Smooth muscle cell (in vitro differentiated cells): ENCODE measurements at regions not wholly inside any gene's neighbourhood (a gene's known extent, or its start where the extent isn't known, plus 50 kb on each side); places are given as distances from the start of the nearest gene placed in this dataset.

Experiments
- DNase-seq: peaks from one replicate; lab custom pipeline; 2025; ENCODE audit not compliant: unreplicated experiment; lab: John Stamatoyannopoulos, UW
- H2AFZ ChIP-seq: fragments of 200-600 bp; sonication (generic); 2 replicates; pipeline ENCODE4 v1.6.0; 2016; ENCODE audit warnings: antibody characterized with exemption, low read depth, mild to moderate bottlenecking
- H3F3A ChIP-seq: fragments of 200-600 bp; sonication (generic); 2 replicates; pipeline ENCODE4 v1.6.0; 2017; ENCODE audit warnings: antibody characterized with exemption, low read depth
- H3K27ac ChIP-seq: fragments of 200-600 bp; sonication (generic); 2 replicates; pipeline ENCODE4 v1.5.1; 2016; ENCODE audit warnings: low read depth, mild to moderate bottlenecking
- H3K27me3 ChIP-seq: fragments of 200-600 bp; sonication (generic); 2 replicates; pipeline ENCODE4 v1.6.1; 2016; ENCODE audit warnings: low read depth, mild to moderate bottlenecking
- H3K36me3 ChIP-seq: fragments of 200-600 bp; sonication (generic); 2 replicates; pipeline ENCODE4 v1.5.1; 2016; ENCODE audit warnings: low read depth
- H3K4me1 ChIP-seq: fragments of 200-600 bp; sonication (generic); 2 replicates; pipeline ENCODE4 v1.5.1; 2016; ENCODE audit warnings: low read depth
- H3K4me2 ChIP-seq: fragments of 200-600 bp; sonication (generic); 2 replicates; pipeline ENCODE4 v1.6.0; 2016; ENCODE audit warnings: mild to moderate bottlenecking
- H3K4me3 ChIP-seq: fragments of 200-600 bp; sonication (generic); 2 replicates; pipeline ENCODE4 v1.5.1; 2016; ENCODE audit warnings: mild to moderate bottlenecking
- H3K79me2 ChIP-seq: fragments of 200-600 bp; sonication (generic); 2 replicates; pipeline ENCODE4 v1.6.0; 2016; ENCODE audit warnings: low read depth, mild to moderate bottlenecking
- H3K9ac ChIP-seq: fragments of 200-600 bp; sonication (generic); 2 replicates; pipeline ENCODE4 v1.6.0; 2016; ENCODE audit warnings: low read depth
- H3K9me3 ChIP-seq: fragments of 200-600 bp; sonication (generic); replicated peaks from 2 replicates; pipeline ENCODE4 v1.5.1; 2016; ENCODE audit warnings: low read depth
- H4K20me1 ChIP-seq: fragments of 200-600 bp; sonication (generic); 2 replicates; pipeline ENCODE4 v1.6.0; 2016; ENCODE audit warnings: low read depth
- WGBS: methylation state at CpG from one replicate; pipeline ENCODE4 v1.1.7; 2016; ENCODE audit warnings: low lambda C conversion rate; 5-methylcytosine and 5-hydroxymethylcytosine counted together
- TF ChIP-seq, protein P1 (sequence below): fragments of 200-600 bp; sonication (generic); IDR thresholded peaks from 2 replicates; pipeline ENCODE4 v1.5.1; 2017; ENCODE audit warnings: borderline replicate concordance, mild to moderate bottlenecking, antibody characterized with exemption; ENCODE audit not compliant: insufficient read depth, poor library complexity, severe bottlenecking

DNA sequence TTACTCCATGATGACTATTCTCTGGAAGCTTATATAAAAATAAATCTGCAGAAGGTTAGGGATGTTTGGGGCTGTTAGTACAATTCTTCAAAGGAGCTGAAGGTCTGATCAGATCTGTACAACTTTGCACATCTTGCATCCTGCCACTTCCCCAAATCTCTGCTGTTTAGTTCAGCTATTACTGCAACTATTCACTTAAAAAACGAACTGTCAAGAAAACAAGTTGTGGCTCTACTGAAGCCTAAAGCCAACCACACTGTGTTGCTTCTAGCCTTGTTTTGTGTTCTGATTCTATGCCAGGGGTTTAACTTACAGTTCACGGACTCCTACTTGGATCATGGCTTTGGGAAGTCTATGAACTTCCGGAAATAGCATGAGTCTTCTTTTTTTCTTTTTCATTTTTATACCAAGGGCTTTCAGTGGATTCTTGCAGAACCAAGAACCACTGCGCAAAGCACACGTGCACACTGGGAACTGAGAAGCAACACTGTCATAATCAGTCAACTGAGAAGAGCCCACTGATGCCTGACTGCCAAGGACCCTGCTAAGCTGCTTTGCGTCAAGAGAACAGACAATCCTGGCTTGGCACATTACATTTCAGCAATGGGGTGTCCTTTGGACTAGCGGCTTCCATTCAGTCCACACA is 66.3 kb upstream of the EEA1 start:
- Histone ChIP-seq H2AFZ (no peak overlapping the region), H4K20me1 (no peaks in the 10 kb centered on the region), H3K4me2 (no peak overlapping the region), H3K9ac (no peak overlapping the region), H3K4me1 (no peaks in the 10 kb centered on the region), H3K36me3 (no peaks in the 10 kb centered on the region), H3K79me2 (no peaks in the 10 kb centered on the region), H3F3A (no peaks in the 10 kb centered on the region), H3K4me3 (no peak overlapping the region), H3K9me3 (no peaks in the 10 kb centered on the region), H3K27ac (no peak overlapping the region), H3K27me3 (no peaks in the 10 kb centered on the region)
- WGBS: 95% methylated on average over 7 of the region's 7 CpGs
- DNase-seq: no peak
- TF ChIP-seq, protein P1, sequence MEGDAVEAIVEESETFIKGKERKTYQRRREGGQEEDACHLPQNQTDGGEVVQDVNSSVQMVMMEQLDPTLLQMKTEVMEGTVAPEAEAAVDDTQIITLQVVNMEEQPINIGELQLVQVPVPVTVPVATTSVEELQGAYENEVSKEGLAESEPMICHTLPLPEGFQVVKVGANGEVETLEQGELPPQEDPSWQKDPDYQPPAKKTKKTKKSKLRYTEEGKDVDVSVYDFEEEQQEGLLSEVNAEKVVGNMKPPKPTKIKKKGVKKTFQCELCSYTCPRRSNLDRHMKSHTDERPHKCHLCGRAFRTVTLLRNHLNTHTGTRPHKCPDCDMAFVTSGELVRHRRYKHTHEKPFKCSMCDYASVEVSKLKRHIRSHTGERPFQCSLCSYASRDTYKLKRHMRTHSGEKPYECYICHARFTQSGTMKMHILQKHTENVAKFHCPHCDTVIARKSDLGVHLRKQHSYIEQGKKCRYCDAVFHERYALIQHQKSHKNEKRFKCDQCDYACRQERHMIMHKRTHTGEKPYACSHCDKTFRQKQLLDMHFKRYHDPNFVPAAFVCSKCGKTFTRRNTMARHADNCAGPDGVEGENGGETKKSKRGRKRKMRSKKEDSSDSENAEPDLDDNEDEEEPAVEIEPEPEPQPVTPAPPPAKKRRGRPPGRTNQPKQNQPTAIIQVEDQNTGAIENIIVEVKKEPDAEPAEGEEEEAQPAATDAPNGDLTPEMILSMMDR: no peak

DNA sequence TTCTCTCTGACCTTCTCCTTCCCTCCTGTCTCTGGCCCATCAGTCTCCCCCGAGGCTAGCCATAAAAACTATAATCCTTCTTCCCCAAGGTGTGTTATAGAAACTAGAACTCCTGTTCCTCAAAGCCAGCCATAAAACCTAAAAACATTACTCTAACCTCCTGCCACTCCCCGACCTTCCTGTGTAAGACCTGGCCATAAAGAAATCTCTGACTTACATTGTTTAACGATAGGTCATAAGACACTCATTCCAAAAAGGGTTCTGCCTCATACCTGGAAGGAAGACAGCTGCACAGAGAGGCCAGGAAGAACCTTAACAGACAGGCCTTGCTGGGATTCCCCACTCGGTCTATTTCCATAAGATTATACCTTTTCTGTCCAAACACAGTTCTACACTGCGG is 70.9 kb upstream of the EEA1 start:
- H3K79me2 ChIP-seq: no peaks in the 10 kb centered on the region
- H3K9me3 ChIP-seq: no peaks in the 10 kb centered on the region
- TF ChIP-seq, protein P1: no peak
- no peak overlapping the region for H3K4me3 ChIP-seq
- no peak overlapping the region for H3K9ac ChIP-seq
- no peak for DNase-seq
- no peaks in the 10 kb centered on the region for H3K36me3 ChIP-seq
- H4K20me1 ChIP-seq: no peaks in the 10 kb centered on the region
- no peaks in the 10 kb centered on the region for H3K27me3 ChIP-seq
- H3K4me1 ChIP-seq: no peaks in the 10 kb centered on the region
- H2AFZ ChIP-seq: no peak overlapping the region
- no peaks in the 10 kb centered on the region for H3F3A ChIP-seq
- 79% methylated on average over 5 of the region's 5 CpGs for WGBS
- H3K27ac ChIP-seq: no peak overlapping the region
- H3K4me2 ChIP-seq: no peak overlapping the region

DNA sequence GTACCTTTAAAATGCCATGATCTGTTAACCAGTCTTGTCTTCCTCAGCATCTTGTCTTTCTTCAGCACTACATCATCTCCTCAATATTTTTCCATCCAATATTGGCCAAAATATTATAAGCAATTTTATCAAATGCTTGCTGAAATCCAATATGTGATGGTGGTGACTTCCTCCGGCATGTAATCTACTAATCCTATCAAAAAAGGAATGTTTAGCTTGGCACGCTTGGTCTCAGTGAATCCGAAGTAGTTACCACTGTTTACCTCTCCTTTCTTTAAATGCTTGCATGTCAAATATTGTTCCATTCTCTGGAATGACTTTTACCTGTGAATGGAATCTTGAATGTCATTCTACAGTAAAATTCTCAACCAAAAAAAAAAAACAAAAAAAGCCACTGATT is 72.3 kb upstream of the EEA1 start:
- H3K4me1 ChIP-seq: no peaks in the 10 kb centered on the region
- H3K4me3 ChIP-seq: no peak overlapping the region
- no peak overlapping the region for H2AFZ ChIP-seq
- H3K9me3 ChIP-seq: no peaks in the 10 kb centered on the region
- H3K9ac ChIP-seq: no peak overlapping the region
- H4K20me1 ChIP-seq: no peaks in the 10 kb centered on the region
- H3K27ac ChIP-seq: no peak overlapping the region
- no peaks in the 10 kb centered on the region for H3F3A ChIP-seq
- WGBS: 95% methylated on average over 3 of the region's 3 CpGs
- no peak for DNase-seq
- no peaks in the 10 kb centered on the region for H3K36me3 ChIP-seq
- no peaks in the 10 kb centered on the region for H3K27me3 ChIP-seq
- H3K79me2 ChIP-seq: no peaks in the 10 kb centered on the region
- no peak overlapping the region for H3K4me2 ChIP-seq
- TF ChIP-seq, protein P1: no peak
